ENCODE measurements at regions not wholly inside any gene's neighbourhood (a gene's known extent, or its start where the extent isn't known, plus 50 kb on each side); places are given as distances from the start of the nearest gene placed in this dataset.

DNA sequence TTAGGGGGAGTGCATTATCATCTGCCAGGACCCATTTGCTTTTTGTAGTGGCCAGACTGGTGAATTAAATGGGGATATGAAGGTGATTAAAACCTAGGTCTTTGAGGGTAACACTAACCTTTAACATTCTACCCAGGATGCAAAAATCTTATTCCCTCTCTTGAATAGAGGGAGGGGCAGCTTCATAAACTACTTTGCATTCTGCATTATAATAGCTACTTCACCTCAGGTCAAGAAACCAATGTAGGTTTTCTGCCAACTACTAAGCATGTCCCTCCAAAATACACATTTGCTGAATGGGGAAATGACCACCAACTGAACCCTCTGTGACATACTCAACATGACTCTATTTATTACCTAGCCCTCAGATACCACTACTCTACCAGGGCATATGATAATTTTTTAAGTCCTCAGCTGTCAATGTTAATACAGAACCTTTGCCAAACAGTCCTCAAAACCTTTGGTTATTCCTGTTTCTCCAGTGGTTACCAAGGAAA lies 477.6 kb upstream of the CD180 start:
- no peaks in the 10 kb centered on the region for H3K4me1 ChIP-seq (ENCODE audit: insufficient read depth, low read length)
- peaks cover 0 to 2% of the 10 kb centered on the region in 2 donors for H3K27me3 Mint-ChIP-seq
- H3K4me1 Mint-ChIP-seq: no peaks in the 10 kb centered on the region
- no peak overlapping the region for H3K4me3 Mint-ChIP-seq
- no peaks in the 10 kb centered on the region for H3K9me3 Mint-ChIP-seq
- POLR2A ChIA-PET: no interaction called here
- H3K4me3 ChIP-seq (ENCODE audit: low read length): no peak overlapping the region
- H3K9me3 ChIP-seq (ENCODE audit: low read length): no peaks in the 10 kb centered on the region
- CTCF ChIA-PET: no interaction called here
- no peak overlapping the region for H3K27ac Mint-ChIP-seq
- H3K27ac ChIP-seq (ENCODE audit: low read depth, low read length): no peak overlapping the region
- no peak for DNase-seq
- no peaks in the 10 kb centered on the region for H3K27me3 ChIP-seq (ENCODE audit: insufficient read depth, low read length, poor library complexity, severe bottlenecking)
- H3K36me3 Mint-ChIP-seq: peaks cover 0 to 4% (median 2%) of the 10 kb centered on the region in 3 donors
- H3K36me3 ChIP-seq (ENCODE audit: insufficient read depth, low read length): no peaks in the 10 kb centered on the region

- no peak for DNase-seq
- Mint-ChIP-seq H3K27ac (no peak overlapping the region), H3K9me3 (no peaks in the 10 kb centered on the region), H3K27me3 (peaks cover under 1 to 2% of the 10 kb centered on the region in 2 donors), H3K4me3 (no peak overlapping the region), H3K36me3 (peaks cover 0 to 4% (median 2%) of the 10 kb centered on the region in 3 donors), H3K4me1 (no peaks in the 10 kb centered on the region)
- H3K4me1 ChIP-seq (ENCODE audit: insufficient read depth, low read length): no peaks in the 10 kb centered on the region
- no peak overlapping the region for H3K4me3 ChIP-seq (ENCODE audit: low read length)
- H3K27me3 ChIP-seq (ENCODE audit: insufficient read depth, low read length, poor library complexity, severe bottlenecking): no peaks in the 10 kb centered on the region
- H3K9me3 ChIP-seq (ENCODE audit: low read length): no peaks in the 10 kb centered on the region
- no peak overlapping the region for H3K27ac ChIP-seq (ENCODE audit: low read depth, low read length)
- CTCF ChIA-PET: no interaction called here
- POLR2A ChIA-PET: no interaction called here
- H3K36me3 ChIP-seq (ENCODE audit: insufficient read depth, low read length): no peaks in the 10 kb centered on the region
Observed at GRCh38 chr5:67673618-67674017, 477.0 kb upstream of the CD180 start.

DNA sequence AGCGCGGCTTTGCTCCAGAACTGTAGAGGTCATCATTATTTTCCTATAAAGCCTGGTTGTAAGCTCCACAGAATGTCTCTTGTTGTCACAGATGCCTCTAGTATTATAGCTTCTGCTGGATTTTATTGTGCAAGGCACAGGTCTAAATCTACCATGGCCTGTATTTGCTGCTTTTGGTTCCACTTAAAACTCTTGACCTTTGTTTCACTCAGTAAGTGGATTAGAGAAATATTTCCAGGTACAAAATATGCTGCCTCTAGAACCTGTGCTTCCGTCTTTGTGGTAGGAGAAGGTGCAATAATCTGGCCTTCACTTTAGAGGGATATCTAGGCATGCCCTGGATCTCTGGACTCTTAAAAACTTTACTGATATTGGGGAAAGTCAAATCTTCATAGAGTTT lies 476.6 kb upstream of the CD180 start:
- H3K27ac ChIP-seq (ENCODE audit: low read depth, low read length): no peak overlapping the region
- H3K4me1 ChIP-seq (ENCODE audit: insufficient read depth, low read length): no peaks in the 10 kb centered on the region
- Mint-ChIP-seq H3K9me3 (peaks cover 0 to under 1% (median 0%) of the 10 kb centered on the region in 5 donors), H3K4me1 (no peaks in the 10 kb centered on the region), H3K36me3 (peaks cover 0 to 4% (median 2%) of the 10 kb centered on the region in 3 donors), H3K4me3 (no peak overlapping the region), H3K27ac (no peak overlapping the region), H3K27me3 (peaks cover 2 to 5% of the 10 kb centered on the region in 2 donors)
- ChIA-PET CTCF (no interaction called here), POLR2A (no interaction called here)
- DNase-seq: no peak
- no peaks in the 10 kb centered on the region for H3K36me3 ChIP-seq (ENCODE audit: insufficient read depth, low read length)
- no peaks in the 10 kb centered on the region for H3K9me3 ChIP-seq (ENCODE audit: low read length)
- no peak overlapping the region for H3K4me3 ChIP-seq (ENCODE audit: low read length)
- H3K27me3 ChIP-seq (ENCODE audit: insufficient read depth, low read length, poor library complexity, severe bottlenecking): no peaks in the 10 kb centered on the region

- H3K27ac Mint-ChIP-seq: no peak overlapping the region
- CTCF ChIA-PET: no interaction called here
- H3K4me3 ChIP-seq (ENCODE audit: low read length): no peak overlapping the region
Observed at GRCh38 chr5:67672636-67673035, 476.0 kb upstream of the CD180 start.

DNA sequence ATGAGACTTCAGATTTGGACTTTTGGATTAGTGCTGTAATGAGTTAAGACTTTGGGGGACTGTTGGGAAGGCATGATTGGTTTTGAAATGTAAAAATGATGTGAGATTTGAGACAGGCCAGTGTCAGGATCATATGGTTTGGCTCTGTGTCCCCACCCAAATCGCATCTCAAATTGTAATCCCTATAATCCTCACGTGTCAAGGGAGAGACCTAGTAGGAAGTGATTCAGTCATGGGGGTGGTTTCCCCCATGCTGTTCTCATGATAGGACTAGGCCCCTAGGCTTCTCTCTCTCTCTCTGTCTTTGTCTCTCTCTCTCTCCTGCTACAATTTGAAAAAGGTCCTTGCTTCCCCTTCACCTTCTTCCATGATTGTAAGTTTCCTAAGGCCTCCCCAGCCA lies 473.3 kb upstream of the CD180 start:
- no peak for DNase-seq
- Histone ChIP-seq H3K4me3 (ENCODE audit: low read length) (no peak overlapping the region), H3K4me1 (ENCODE audit: insufficient read depth, low read length) (no peaks in the 10 kb centered on the region), H3K27ac (ENCODE audit: low read depth, low read length) (no peak overlapping the region), H3K27me3 (ENCODE audit: insufficient read depth, low read length, poor library complexity, severe bottlenecking) (no peaks in the 10 kb centered on the region), H3K36me3 (ENCODE audit: insufficient read depth, low read length) (no peaks in the 10 kb centered on the region), H3K9me3 (ENCODE audit: low read length) (no peaks in the 10 kb centered on the region)
- ChIA-PET POLR2A (no interaction called here), CTCF (no interaction called here)
- Mint-ChIP-seq H3K4me1 (no peaks in the 10 kb centered on the region), H3K27me3 (peaks cover 7 to 14% of the 10 kb centered on the region in 2 donors), H3K27ac (no peak overlapping the region), H3K4me3 (no peak overlapping the region), H3K9me3 (peaks cover 0 to 16% (median 13%) of the 10 kb centered on the region in 5 donors), H3K36me3 (peaks cover 0 to 8% (median 2%) of the 10 kb centered on the region in 3 donors)

More at GRCh38 chr5:67672636-67673035, 476.0 kb upstream of the CD180 start:
- DNase-seq: no peak
- POLR2A ChIA-PET: no interaction called here
- no peaks in the 10 kb centered on the region for H3K9me3 ChIP-seq (ENCODE audit: low read length)
- peaks cover 0 to 4% (median 2%) of the 10 kb centered on the region in 3 donors for H3K36me3 Mint-ChIP-seq
- H3K27ac ChIP-seq (ENCODE audit: low read depth, low read length): no peak overlapping the region
- H3K4me1 Mint-ChIP-seq: no peaks in the 10 kb centered on the region
- H3K27me3 Mint-ChIP-seq: peaks cover 2 to 9% of the 10 kb centered on the region in 2 donors
- no peak overlapping the region for H3K4me3 Mint-ChIP-seq
- no peaks in the 10 kb centered on the region for H3K4me1 ChIP-seq (ENCODE audit: insufficient read depth, low read length)
- H3K36me3 ChIP-seq (ENCODE audit: insufficient read depth, low read length): no peaks in the 10 kb centered on the region
- no peaks in the 10 kb centered on the region for H3K27me3 ChIP-seq (ENCODE audit: insufficient read depth, low read length, poor library complexity, severe bottlenecking)
- peaks cover 0 to 3% (median 0%) of the 10 kb centered on the region in 5 donors for H3K9me3 Mint-ChIP-seq

DNA sequence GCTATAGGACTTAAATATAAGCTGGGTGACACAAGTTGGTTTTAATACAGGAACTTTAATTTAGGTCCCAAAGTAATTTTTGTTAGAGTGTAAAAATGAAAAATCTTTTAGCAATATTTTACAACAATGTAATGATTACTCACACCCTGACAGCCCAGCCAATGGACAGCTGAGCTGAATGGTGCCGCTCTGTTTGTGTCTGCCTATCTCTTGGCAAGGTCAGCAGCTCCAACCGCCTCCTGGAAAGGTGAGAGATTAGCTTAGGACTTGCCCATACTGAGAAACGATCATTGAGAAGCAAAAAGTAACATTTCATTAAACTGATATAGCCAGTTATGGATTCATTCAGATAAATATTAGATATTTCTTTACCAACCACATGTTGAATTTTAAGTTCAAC lies 463.6 kb upstream of the CD180 start:
- H3K4me1 Mint-ChIP-seq: no peaks in the 10 kb centered on the region
- H3K27me3 ChIP-seq (ENCODE audit: insufficient read depth, low read length, poor library complexity, severe bottlenecking): no peaks in the 10 kb centered on the region
- no peaks in the 10 kb centered on the region for H3K36me3 ChIP-seq (ENCODE audit: insufficient read depth, low read length)
- H3K4me1 ChIP-seq (ENCODE audit: insufficient read depth, low read length): no peaks in the 10 kb centered on the region
- H3K36me3 Mint-ChIP-seq: no peaks in the 10 kb centered on the region
- no peaks in the 10 kb centered on the region for H3K27me3 Mint-ChIP-seq
- no peak overlapping the region for H3K4me3 Mint-ChIP-seq
- no peak overlapping the region for H3K27ac ChIP-seq (ENCODE audit: low read depth, low read length)
- DNase-seq: no peak
- no peak overlapping the region for H3K27ac Mint-ChIP-seq
- ChIA-PET CTCF (no interaction called here), POLR2A (no interaction called here)
- no peaks in the 10 kb centered on the region for H3K9me3 ChIP-seq (ENCODE audit: low read length)
- H3K4me3 ChIP-seq (ENCODE audit: low read length): no peak overlapping the region
- H3K9me3 Mint-ChIP-seq: peaks cover 0 to 6% (median 2%) of the 10 kb centered on the region in 5 donors

- no peak overlapping the region for H3K4me3 Mint-ChIP-seq
- H3K4me1 Mint-ChIP-seq: no peaks in the 10 kb centered on the region
- no peak overlapping the region for H3K27ac ChIP-seq (ENCODE audit: low read depth, low read length)
- H3K27me3 ChIP-seq (ENCODE audit: insufficient read depth, low read length, poor library complexity, severe bottlenecking): no peaks in the 10 kb centered on the region
- no peaks in the 10 kb centered on the region for H3K4me1 ChIP-seq (ENCODE audit: insufficient read depth, low read length)
- H3K36me3 ChIP-seq (ENCODE audit: insufficient read depth, low read length): no peaks in the 10 kb centered on the region
- H3K27ac Mint-ChIP-seq: no peak overlapping the region
- ChIA-PET POLR2A (no interaction called here), CTCF (no interaction called here)
- H3K27me3 Mint-ChIP-seq: no peaks in the 10 kb centered on the region
- DNase-seq: no peak
- H3K9me3 ChIP-seq (ENCODE audit: low read length): no peaks in the 10 kb centered on the region
- no peak overlapping the region for H3K4me3 ChIP-seq (ENCODE audit: low read length)
- H3K9me3 Mint-ChIP-seq: peaks cover 0 to 4% (median 0%) of the 10 kb centered on the region in 5 donors
- H3K36me3 Mint-ChIP-seq: peaks cover 0 to 4% (median 0%) of the 10 kb centered on the region in 3 donors
Observed at GRCh38 chr5:67659288-67659687, 462.7 kb upstream of the CD180 start.

GRCh38 chr5:67657055-67657454 lies 460.5 kb upstream of the CD180 start:
- Mint-ChIP-seq H3K36me3 (peaks cover 0 to 4% (median 0%) of the 10 kb centered on the region in 3 donors), H3K27ac (no peak overlapping the region), H3K9me3 (peaks cover 0 to 3% (median 0%) of the 10 kb centered on the region in 5 donors), H3K4me3 (no peak overlapping the region), H3K27me3 (peaks cover 0 to 2% of the 10 kb centered on the region in 2 donors), H3K4me1 (no peaks in the 10 kb centered on the region)
- no peaks in the 10 kb centered on the region for H3K9me3 ChIP-seq (ENCODE audit: low read length)
- DNase-seq: no peak
- no peaks in the 10 kb centered on the region for H3K36me3 ChIP-seq (ENCODE audit: insufficient read depth, low read length)
- H3K27me3 ChIP-seq (ENCODE audit: insufficient read depth, low read length, poor library complexity, severe bottlenecking): no peaks in the 10 kb centered on the region
- ChIA-PET CTCF (no interaction called here), POLR2A (no interaction called here)
- H3K27ac ChIP-seq (ENCODE audit: low read depth, low read length): no peak overlapping the region
- H3K4me3 ChIP-seq (ENCODE audit: low read length): no peak overlapping the region
- H3K4me1 ChIP-seq (ENCODE audit: insufficient read depth, low read length): no peaks in the 10 kb centered on the region

- no peaks in the 10 kb centered on the region for H3K9me3 Mint-ChIP-seq
- ChIA-PET POLR2A (no interaction called here), CTCF (no interaction called here)
- peaks cover 3 to 17% of the 10 kb centered on the region in 2 donors for H3K27me3 Mint-ChIP-seq
- Histone ChIP-seq H3K4me3 (ENCODE audit: low read length) (no peak overlapping the region), H3K36me3 (ENCODE audit: insufficient read depth, low read length) (no peaks in the 10 kb centered on the region), H3K27me3 (ENCODE audit: insufficient read depth, low read length, poor library complexity, severe bottlenecking) (no peaks in the 10 kb centered on the region), H3K4me1 (ENCODE audit: insufficient read depth, low read length) (no peaks in the 10 kb centered on the region), H3K27ac (ENCODE audit: low read depth, low read length) (no peak overlapping the region), H3K9me3 (ENCODE audit: low read length) (no peaks in the 10 kb centered on the region)
- DNase-seq: no peak
- peak overlapping the region in 1 of 8 donors; percentile 31 for H3K27ac Mint-ChIP-seq
- H3K36me3 Mint-ChIP-seq: peaks cover 0 to 7% (median 0%) of the 10 kb centered on the region in 3 donors
- H3K4me3 Mint-ChIP-seq: no peak overlapping the region
- H3K4me1 Mint-ChIP-seq: no peaks in the 10 kb centered on the region
Observed at GRCh38 chr5:67652201-67652600, 455.6 kb upstream of the CD180 start.

All from CD8-positive, alpha-beta memory T cell (primary cell).